Uterus (tissue), 2 donors: ENCODE measurements at regions not wholly inside any gene's neighbourhood (a gene's known extent, or its start where the extent isn't known, plus 50 kb on each side); places are given as distances from the start of the nearest gene placed in this dataset.

ENCODE experiments used
- POLR2A ChIP-seq, 2 donors: fragments of 450-650 bp; IDR thresholded peaks; one replicate each; pipeline ENCODE4 v1.6.1; 2016; ENCODE audit warnings: antibody characterized with exemption in 2 of 2, mild to moderate bottlenecking in 1 of 2, moderate library complexity in 1 of 2
- TF ChIP-seq, protein P1 (sequence below), 4 experiments: fragments of 200-600 bp in 2 of 4; fragments of 450-650 bp in 2 of 4; sonication (generic) in 2 of 4; IDR thresholded peaks; one replicate each; pipeline ENCODE4 v1.5.1; 2016 to 2019; ENCODE audit warnings: antibody characterized with exemption in 4 of 4, mild to moderate bottlenecking in 2 of 4, moderate library complexity in 1 of 4

DNA sequence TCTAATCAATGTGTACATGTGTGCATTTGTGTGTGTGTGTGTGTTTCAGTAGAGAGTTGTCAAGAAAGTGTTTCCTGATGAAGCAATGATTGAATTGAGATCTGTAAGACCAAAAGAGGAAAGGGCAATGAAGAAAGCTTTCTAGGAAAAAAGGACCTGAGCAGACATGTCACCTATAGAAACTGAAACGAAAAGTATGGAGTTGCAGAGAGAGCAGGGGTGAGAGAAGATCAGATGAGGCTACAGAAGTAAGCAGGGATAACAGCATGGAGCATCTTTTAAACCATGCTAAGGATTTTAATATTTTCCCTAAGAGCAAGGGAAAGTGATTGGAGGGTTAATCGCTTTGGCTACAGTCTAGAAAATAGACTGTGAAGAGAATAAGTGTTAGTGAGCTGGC, 1459.4 kb upstream of the TENM4 start:
- TF ChIP-seq, protein P1, sequence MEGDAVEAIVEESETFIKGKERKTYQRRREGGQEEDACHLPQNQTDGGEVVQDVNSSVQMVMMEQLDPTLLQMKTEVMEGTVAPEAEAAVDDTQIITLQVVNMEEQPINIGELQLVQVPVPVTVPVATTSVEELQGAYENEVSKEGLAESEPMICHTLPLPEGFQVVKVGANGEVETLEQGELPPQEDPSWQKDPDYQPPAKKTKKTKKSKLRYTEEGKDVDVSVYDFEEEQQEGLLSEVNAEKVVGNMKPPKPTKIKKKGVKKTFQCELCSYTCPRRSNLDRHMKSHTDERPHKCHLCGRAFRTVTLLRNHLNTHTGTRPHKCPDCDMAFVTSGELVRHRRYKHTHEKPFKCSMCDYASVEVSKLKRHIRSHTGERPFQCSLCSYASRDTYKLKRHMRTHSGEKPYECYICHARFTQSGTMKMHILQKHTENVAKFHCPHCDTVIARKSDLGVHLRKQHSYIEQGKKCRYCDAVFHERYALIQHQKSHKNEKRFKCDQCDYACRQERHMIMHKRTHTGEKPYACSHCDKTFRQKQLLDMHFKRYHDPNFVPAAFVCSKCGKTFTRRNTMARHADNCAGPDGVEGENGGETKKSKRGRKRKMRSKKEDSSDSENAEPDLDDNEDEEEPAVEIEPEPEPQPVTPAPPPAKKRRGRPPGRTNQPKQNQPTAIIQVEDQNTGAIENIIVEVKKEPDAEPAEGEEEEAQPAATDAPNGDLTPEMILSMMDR (IDR thresholded peaks at IDR 0.05), result no peak
- no peak for TF ChIP-seq POLR2A (IDR thresholded peaks at IDR 0.05)
